ENCODE measurements at regions not wholly inside any gene's neighbourhood (a gene's known extent, or its start where the extent isn't known, plus 50 kb on each side); places are given as distances from the start of the nearest gene placed in this dataset.

DNA sequence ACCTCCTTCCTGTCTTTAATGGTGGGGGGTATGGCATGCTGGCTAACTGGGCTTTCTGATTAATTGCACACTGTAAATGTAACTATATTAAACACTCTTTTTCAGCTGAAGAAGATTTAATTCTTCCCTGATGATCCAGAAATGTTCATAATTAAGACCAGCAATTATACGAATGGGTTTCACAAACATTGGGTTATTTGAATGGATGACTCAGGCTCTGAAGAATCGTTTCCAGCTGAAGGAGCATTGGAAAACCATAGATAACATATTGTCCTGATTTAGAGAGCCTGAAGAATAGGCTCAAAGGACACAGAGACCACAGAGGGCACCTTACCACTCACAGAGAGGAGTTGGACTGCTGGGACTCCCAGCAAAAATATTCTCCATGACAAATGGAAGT lies 130.7 kb upstream of the SSTR4 start:
- H3K36me3 Mint-ChIP-seq (ENCODE audit: unreplicated experiment) = peaks cover 7% of the 10 kb centered on the region
- no peak for DNase-seq (ENCODE audit: extremely low spot score, unreplicated experiment)
- H3K4me1 Mint-ChIP-seq (ENCODE audit: unreplicated experiment) = peaks cover 4% of the 10 kb centered on the region
- TF ChIP-seq, protein P1, sequence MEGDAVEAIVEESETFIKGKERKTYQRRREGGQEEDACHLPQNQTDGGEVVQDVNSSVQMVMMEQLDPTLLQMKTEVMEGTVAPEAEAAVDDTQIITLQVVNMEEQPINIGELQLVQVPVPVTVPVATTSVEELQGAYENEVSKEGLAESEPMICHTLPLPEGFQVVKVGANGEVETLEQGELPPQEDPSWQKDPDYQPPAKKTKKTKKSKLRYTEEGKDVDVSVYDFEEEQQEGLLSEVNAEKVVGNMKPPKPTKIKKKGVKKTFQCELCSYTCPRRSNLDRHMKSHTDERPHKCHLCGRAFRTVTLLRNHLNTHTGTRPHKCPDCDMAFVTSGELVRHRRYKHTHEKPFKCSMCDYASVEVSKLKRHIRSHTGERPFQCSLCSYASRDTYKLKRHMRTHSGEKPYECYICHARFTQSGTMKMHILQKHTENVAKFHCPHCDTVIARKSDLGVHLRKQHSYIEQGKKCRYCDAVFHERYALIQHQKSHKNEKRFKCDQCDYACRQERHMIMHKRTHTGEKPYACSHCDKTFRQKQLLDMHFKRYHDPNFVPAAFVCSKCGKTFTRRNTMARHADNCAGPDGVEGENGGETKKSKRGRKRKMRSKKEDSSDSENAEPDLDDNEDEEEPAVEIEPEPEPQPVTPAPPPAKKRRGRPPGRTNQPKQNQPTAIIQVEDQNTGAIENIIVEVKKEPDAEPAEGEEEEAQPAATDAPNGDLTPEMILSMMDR (IDR thresholded peaks at IDR 0.05) = no peak
- no peak overlapping the region for H3K4me3 Mint-ChIP-seq (ENCODE audit: unreplicated experiment)
- no peaks in the 10 kb centered on the region for H3K27me3 Mint-ChIP-seq (ENCODE audit: unreplicated experiment)
- H3K9me3 Mint-ChIP-seq (ENCODE audit: unreplicated experiment) = peaks cover 22% of the 10 kb centered on the region
- no peak overlapping the region for H3K27ac Mint-ChIP-seq (ENCODE audit: unreplicated experiment)

DNA sequence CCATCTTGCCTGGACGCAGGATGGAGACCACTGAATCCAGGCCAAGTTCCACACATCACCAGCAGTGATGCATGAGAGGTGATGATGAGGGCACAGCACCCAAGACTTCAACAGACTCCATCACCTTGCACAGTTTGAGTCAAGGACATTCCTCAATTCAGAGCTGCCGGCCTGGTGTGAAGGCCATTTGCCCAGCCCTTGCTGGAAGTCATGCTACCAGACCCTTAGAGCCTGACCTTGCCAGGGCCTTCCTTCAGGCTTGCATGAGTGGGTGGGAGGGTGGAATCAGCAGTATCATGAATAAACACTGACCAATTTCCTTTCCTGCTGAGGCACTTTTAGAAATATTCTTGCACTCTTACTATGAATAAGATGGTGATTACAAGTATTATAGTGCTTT lies 130.2 kb upstream of the SSTR4 start:
- peaks cover 4% of the 10 kb centered on the region for H3K4me1 Mint-ChIP-seq (ENCODE audit: unreplicated experiment)
- H3K27me3 Mint-ChIP-seq (ENCODE audit: unreplicated experiment) = no peaks in the 10 kb centered on the region
- DNase-seq (ENCODE audit: extremely low spot score, unreplicated experiment) = no peak
- H3K4me3 Mint-ChIP-seq (ENCODE audit: unreplicated experiment) = no peak overlapping the region
- TF ChIP-seq, protein P1 (IDR thresholded peaks at IDR 0.05) = no peak
- peaks cover 7% of the 10 kb centered on the region for H3K36me3 Mint-ChIP-seq (ENCODE audit: unreplicated experiment)
- H3K27ac Mint-ChIP-seq (ENCODE audit: unreplicated experiment) = no peak overlapping the region
- H3K9me3 Mint-ChIP-seq (ENCODE audit: unreplicated experiment) = peaks cover 22% of the 10 kb centered on the region

DNA sequence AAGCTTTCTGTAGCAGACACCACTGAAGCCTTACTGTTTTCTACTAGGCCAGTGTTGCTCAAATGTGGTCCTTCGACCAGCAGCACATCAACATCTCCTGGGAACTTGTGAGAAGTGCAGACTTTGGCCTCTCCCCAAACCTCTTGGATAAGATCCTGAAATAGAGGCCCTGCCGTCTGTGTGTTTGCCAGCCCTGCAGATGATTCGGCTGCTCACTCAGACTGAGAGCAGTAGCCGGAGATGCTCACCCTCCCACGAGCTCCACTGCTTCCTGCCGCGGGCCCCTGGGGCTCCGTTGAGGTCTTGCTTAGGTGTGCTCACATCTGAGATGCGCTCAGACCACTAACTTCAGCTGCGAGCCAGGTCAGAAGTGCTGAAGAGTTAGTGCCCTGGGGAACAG lies 129.5 kb upstream of the SSTR4 start:
- Mint-ChIP-seq H3K36me3 (ENCODE audit: unreplicated experiment) (peaks cover 7% of the 10 kb centered on the region), H3K27me3 (ENCODE audit: unreplicated experiment) (no peaks in the 10 kb centered on the region), H3K4me1 (ENCODE audit: unreplicated experiment) (peaks cover 4% of the 10 kb centered on the region), H3K4me3 (ENCODE audit: unreplicated experiment) (no peak overlapping the region), H3K9me3 (ENCODE audit: unreplicated experiment) (peaks cover 14% of the 10 kb centered on the region), H3K27ac (ENCODE audit: unreplicated experiment) (no peak overlapping the region)
- TF ChIP-seq, protein P1 (IDR thresholded peaks at IDR 0.05) = no peak
- no peak for DNase-seq (ENCODE audit: extremely low spot score, unreplicated experiment)

DNA sequence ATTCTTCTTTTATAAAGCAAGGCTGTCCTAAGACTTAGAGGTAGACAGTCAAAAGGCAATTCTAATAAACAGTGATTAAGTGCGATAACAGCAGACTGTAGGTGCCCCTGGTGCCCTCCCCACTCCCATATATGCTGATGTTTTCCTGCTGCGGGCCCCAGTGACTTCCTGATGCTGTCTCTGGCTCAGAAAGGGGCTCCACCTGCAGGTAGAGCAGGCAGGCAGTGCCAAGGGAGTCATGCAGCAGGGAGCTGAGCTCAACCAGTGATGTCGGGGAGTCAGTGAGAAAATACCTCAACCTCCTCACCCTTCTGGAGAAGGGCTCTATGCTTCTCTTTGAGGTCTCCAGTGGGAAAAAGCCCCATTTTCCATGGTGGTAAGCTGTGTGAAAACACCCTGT lies 126.7 kb upstream of the SSTR4 start:
- Mint-ChIP-seq H3K36me3 (ENCODE audit: unreplicated experiment) (no peaks in the 10 kb centered on the region), H3K9me3 (ENCODE audit: unreplicated experiment) (no peaks in the 10 kb centered on the region), H3K27ac (ENCODE audit: unreplicated experiment) (no peak overlapping the region), H3K27me3 (ENCODE audit: unreplicated experiment) (no peaks in the 10 kb centered on the region), H3K4me1 (ENCODE audit: unreplicated experiment) (peaks cover 4% of the 10 kb centered on the region), H3K4me3 (ENCODE audit: unreplicated experiment) (no peak overlapping the region)
- TF ChIP-seq, protein P1 (IDR thresholded peaks at IDR 0.05) = no peak
- DNase-seq (ENCODE audit: extremely low spot score, unreplicated experiment) = no peak

DNA sequence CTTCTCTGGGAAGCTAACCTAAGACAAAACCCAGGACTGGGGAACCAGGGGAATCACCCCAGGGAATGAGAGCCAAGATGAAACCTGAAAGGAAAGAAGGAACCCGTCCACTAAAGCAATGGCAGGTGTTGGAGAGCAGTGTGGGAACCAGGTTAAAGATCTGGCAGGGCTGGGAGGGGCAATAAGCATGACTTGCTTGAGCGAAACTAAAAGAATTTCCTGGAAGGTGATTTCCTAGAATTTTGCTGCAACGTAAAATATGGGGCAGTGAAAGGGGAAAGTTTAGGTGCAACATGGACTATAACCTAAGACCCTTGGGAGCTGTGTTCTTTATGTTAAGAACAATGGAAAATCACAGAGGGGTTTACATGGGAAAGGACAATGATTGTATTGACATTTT lies 126.2 kb upstream of the SSTR4 start:
- Mint-ChIP-seq H3K9me3 (ENCODE audit: unreplicated experiment) (no peaks in the 10 kb centered on the region), H3K4me3 (ENCODE audit: unreplicated experiment) (no peak overlapping the region), H3K4me1 (ENCODE audit: unreplicated experiment) (peaks cover 4% of the 10 kb centered on the region), H3K27ac (ENCODE audit: unreplicated experiment) (no peak overlapping the region), H3K36me3 (ENCODE audit: unreplicated experiment) (no peaks in the 10 kb centered on the region), H3K27me3 (ENCODE audit: unreplicated experiment) (no peaks in the 10 kb centered on the region)
- DNase-seq (ENCODE audit: extremely low spot score, unreplicated experiment) = no peak
- TF ChIP-seq, protein P1 (IDR thresholded peaks at IDR 0.05) = no peak
